SK-N-SH (cell line): ENCODE measurements at regions not wholly inside any gene's neighbourhood (a gene's known extent, or its start where the extent isn't known, plus 50 kb on each side); places are given as distances from the start of the nearest gene placed in this dataset.

ENCODE experiments used
- CTCF ChIA-PET: fragments of 300-600, 350-600 bp; formaldehyde crosslinking; extraction: SDS; loops from one replicate; lab custom pipeline; 2021; lab: Yijun Ruan, JAX
- POLR2A ChIA-PET: fragments of 350-600 bp; sonication (Branson Sonifier 250); formaldehyde crosslinking; extraction: SDS; loops from one replicate; lab custom pipeline; 2020; ENCODE audit warnings: antibody characterized with exemption, inconsistent platforms; lab: Yijun Ruan, JAX
- DNase-seq: peaks from one replicate; pipeline ENCODE4 v3.0.0; 2012
- H2AFZ ChIP-seq: fragments of 200-600 bp; sonication (generic); 2 replicates; pipeline ENCODE4 v1.8.1; 2016; ENCODE audit warnings: antibody characterized with exemption, mild to moderate bottlenecking, low read depth
- H3F3A ChIP-seq: fragments of 200-600 bp; sonication (generic); replicated peaks from 2 replicates; pipeline ENCODE3; 2016; ENCODE audit warnings: antibody characterized with exemption, mild to moderate bottlenecking; ENCODE audit not compliant: insufficient read depth
- H3K27ac ChIP-seq, 2 experiments: fragments of 200-500 bp in 1 of 2; fragments of 200-600 bp in 1 of 2; sonication (Bioruptor generic) in 1 of 2; sonication (generic), shearing (Covaris generic) in 1 of 2; 2 replicates each; pipeline versions ENCODE4 v1.5.1 to v1.6.1; 2014 to 2016; ENCODE audit warnings: low read depth in 2 of 2, inconsistent platforms in 1 of 2, low read length in 1 of 2, mild to moderate bottlenecking in 1 of 2, mixed read lengths in 1 of 2
- H3K27me3 ChIP-seq: fragments of 200-600 bp; sonication (generic), shearing (Covaris generic); 2 replicates; pipeline ENCODE4 v1.6.1; 2016; ENCODE audit warnings: mixed run types; ENCODE audit not compliant: insufficient read depth
- H3K36me3 ChIP-seq, 2 experiments: fragments of 200-500 bp in 1 of 2; fragments of 200-600 bp in 1 of 2; sonication (Bioruptor generic) in 1 of 2; sonication (generic) in 1 of 2; replicated peaks in 1 of 2; 2 replicates each; pipeline versions ENCODE3 to v1.5.1; 2014 to 2016; ENCODE audit warnings: low read length in 1 of 2, mild to moderate bottlenecking in 1 of 2; ENCODE audit not compliant: insufficient read depth in 2 of 2, control insufficient read depth in 1 of 2
- H3K4me1 ChIP-seq, 2 experiments: fragments of 200-500 bp in 1 of 2; fragments of 200-600 bp in 1 of 2; sonication (Bioruptor generic) in 1 of 2; sonication (generic), shearing (Covaris generic) in 1 of 2; 2 replicates each; pipeline versions ENCODE4 v1.5.1 to v1.6.1; 2014 to 2016; ENCODE audit warnings: low read depth in 1 of 2, low read length in 1 of 2, mixed run types in 1 of 2; ENCODE audit not compliant: insufficient read depth in 2 of 2, control insufficient read depth in 1 of 2
- H3K4me2 ChIP-seq: fragments of 200-600 bp; sonication (generic), shearing (Covaris generic); 2 replicates; pipeline ENCODE4 v1.6.1; 2017; ENCODE audit warnings: mixed run types
- H3K4me3 ChIP-seq, 2 experiments: fragments of 200-500 bp in 1 of 2; fragments of 200-600 bp in 1 of 2; sonication (Bioruptor generic) in 1 of 2; sonication (generic), shearing (Covaris generic) in 1 of 2; 2 replicates each; pipeline versions ENCODE4 v1.5.1 to v1.8.1; 2014 to 2016; ENCODE audit warnings: low read depth in 2 of 2, inconsistent platforms in 1 of 2, low read length in 1 of 2, mild to moderate bottlenecking in 1 of 2, mixed read lengths in 1 of 2, moderate library complexity in 1 of 2
- H3K79me2 ChIP-seq: fragments of 200-600 bp; sonication (generic); 2 replicates; pipeline ENCODE4 v1.8.1; 2017; ENCODE audit warnings: mild to moderate bottlenecking; ENCODE audit not compliant: insufficient read depth
- H3K9ac ChIP-seq: fragments of 200-600 bp; sonication (generic); 2 replicates; pipeline ENCODE4 v1.6.1; 2017; ENCODE audit warnings: mixed run types
- H3K9me2 ChIP-seq: fragments of 200-600 bp; sonication (generic); 2 replicates; pipeline ENCODE4 v1.6.1; 2017; ENCODE audit warnings: mixed run types
- H3K9me3 ChIP-seq: fragments of 200-600 bp; sonication (generic); 2 replicates; pipeline ENCODE4 v1.6.1; 2017; ENCODE audit warnings: mixed run types, mild to moderate bottlenecking, moderate library complexity
- H4K20me1 ChIP-seq: fragments of 200-600 bp; sonication (generic); 2 replicates; pipeline ENCODE4 v1.6.1; 2017; ENCODE audit warnings: mild to moderate bottlenecking, mixed run types; ENCODE audit not compliant: insufficient read depth
- ELF1 ChIP-seq: IDR thresholded peaks from 2 replicates; pipeline ENCODE4 v1.4.0; 2012
- EZH2phosphoT487 ChIP-seq: fragments of 200-600 bp; sonication (generic); IDR thresholded peaks from 2 replicates; pipeline ENCODE4 v1.6.1; 2017; ENCODE audit warnings: low read depth, mixed run types, mild to moderate bottlenecking, antibody characterized with exemption, moderate library complexity, borderline replicate concordance
- FOXJ3 ChIP-seq: sonication (generic); formaldehyde crosslinking; IDR thresholded peaks from 2 replicates; pipeline ENCODE4 v1.5.1; 2020; ENCODE audit warnings: mild to moderate bottlenecking, missing genetic modification reagents
- FOXM1 ChIP-seq: IDR thresholded peaks from 2 replicates; pipeline ENCODE4 v1.4.0; 2012; ENCODE audit warnings: low read depth, mild to moderate bottlenecking
- JUND ChIP-seq: IDR thresholded peaks from 2 replicates; pipeline ENCODE4 v1.4.0; 2012
- MAX ChIP-seq: IDR thresholded peaks from 2 replicates; pipeline ENCODE4 v1.4.0; 2012; ENCODE audit warnings: low read depth
- MXI1 ChIP-seq: IDR thresholded peaks from 2 replicates; pipeline ENCODE4 v1.6.1; 2012; ENCODE audit warnings: mild to moderate bottlenecking, low read depth, low read length, improper control_type of control experiment
- RAD21 ChIP-seq: IDR thresholded peaks from 2 replicates; pipeline ENCODE4 v1.6.1; 2012; ENCODE audit warnings: mild to moderate bottlenecking, low read length
- REST ChIP-seq: IDR thresholded peaks from 2 replicates; pipeline ENCODE4 v1.6.1; 2012; ENCODE audit warnings: mild to moderate bottlenecking, low read depth, low read length, moderate library complexity
- RFX5 ChIP-seq: IDR thresholded peaks from 2 replicates; pipeline ENCODE4 v1.6.1; 2012; ENCODE audit warnings: mild to moderate bottlenecking, improper control_type of control experiment, low read length
- TCF12 ChIP-seq: IDR thresholded peaks from 2 replicates; pipeline ENCODE4 v1.4.0; 2012
- WGBS: methylation state at CpG from one replicate; pipeline ENCODE4 v1.1.6; 2017; ENCODE audit warnings: low lambda C conversion rate; 5-methylcytosine and 5-hydroxymethylcytosine counted together
- TF ChIP-seq, protein P1 (sequence below): fragments of 150-350 bp; IDR thresholded peaks from 2 replicates; pipeline ENCODE4 v1.6.1; 2017; ENCODE audit warnings: antibody characterized with exemption, low read length, low read depth, borderline replicate concordance
- TF ChIP-seq, protein P2 (sequence below): IDR thresholded peaks from 2 replicates; pipeline ENCODE4 v1.4.0; 2012; ENCODE audit warnings: low read depth, borderline replicate concordance

DNA sequence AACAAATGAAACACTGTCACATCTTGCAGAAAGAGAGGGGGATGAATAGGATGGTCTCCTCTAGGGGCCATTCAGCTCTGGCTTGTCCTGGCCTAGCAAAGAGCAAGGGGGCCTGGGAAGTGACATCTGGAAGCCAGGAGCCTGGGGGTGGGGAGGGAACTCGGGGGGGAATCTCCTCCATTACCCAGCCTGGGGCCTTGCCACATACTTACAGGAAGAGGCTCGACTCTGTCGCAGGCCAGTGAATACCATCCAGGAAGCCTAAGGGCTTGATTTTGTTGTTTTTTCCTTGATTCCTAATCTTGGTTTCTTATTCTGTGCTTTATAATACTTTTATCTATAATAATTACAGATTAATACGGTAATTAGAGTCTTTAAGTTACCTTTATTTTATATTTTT, 797.5 kb upstream of the ID2 start (continued):
- TF ChIP-seq REST (no peak), ELF1 (no peak), FOXM1 (no peak)
- TF ChIP-seq, protein P1, sequence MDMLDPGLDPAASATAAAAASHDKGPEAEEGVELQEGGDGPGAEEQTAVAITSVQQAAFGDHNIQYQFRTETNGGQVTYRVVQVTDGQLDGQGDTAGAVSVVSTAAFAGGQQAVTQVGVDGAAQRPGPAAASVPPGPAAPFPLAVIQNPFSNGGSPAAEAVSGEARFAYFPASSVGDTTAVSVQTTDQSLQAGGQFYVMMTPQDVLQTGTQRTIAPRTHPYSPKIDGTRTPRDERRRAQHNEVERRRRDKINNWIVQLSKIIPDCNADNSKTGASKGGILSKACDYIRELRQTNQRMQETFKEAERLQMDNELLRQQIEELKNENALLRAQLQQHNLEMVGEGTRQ = no peak

GRCh38 chr2:7886666-7887065, 795.2 kb upstream of the ID2 start:
- CTCF ChIA-PET = interaction anchor here (1.4 kb wide), 1 partner anchor 10 kb away, joined by 4 read pairs; no protein-coding TSS in a partner anchor
- Histone ChIP-seq H3K36me3 (no peaks in the 10 kb centered on the region), H3K9me2 (no peaks in the 10 kb centered on the region), H3K4me1 (peaks cover 0 to 3% of the 10 kb centered on the region in 2 experiments; a peak in 1 of 4 replicates), H3K4me2 (no peak overlapping the region), H3K27me3 (no peaks in the 10 kb centered on the region), H3K4me3 (no peak overlapping the region), H3K9ac (no peak overlapping the region), H3K9me3 (no peaks in the 10 kb centered on the region), H4K20me1 (no peaks in the 10 kb centered on the region), H2AFZ (no peak overlapping the region), H3K79me2 (no peaks in the 10 kb centered on the region), H3F3A (no peaks in the 10 kb centered on the region), H3K27ac (no peak overlapping the region)
- 70% methylated on average over 2 of the region's 2 CpGs for WGBS
- TF ChIP-seq RAD21 (no peak), TCF12 (no peak), EZH2phosphoT487 (no peak), JUND (no peak), FOXM1 (no peak)
- POLR2A ChIA-PET = no interaction called here
- no peak for DNase-seq

GRCh38 chr2:7887441-7887840, 794.4 kb upstream of the ID2 start:
- Histone ChIP-seq H3K4me1 (peaks cover 0 to 3% of the 10 kb centered on the region in 2 experiments; a peak in 1 of 4 replicates), H3F3A (no peaks in the 10 kb centered on the region), H3K9me2 (no peaks in the 10 kb centered on the region), H3K4me3 (no peak overlapping the region), H3K36me3 (no peaks in the 10 kb centered on the region), H3K9me3 (no peaks in the 10 kb centered on the region), H2AFZ (no peak overlapping the region), H3K9ac (no peak overlapping the region), H3K27ac (no peak overlapping the region), H4K20me1 (no peaks in the 10 kb centered on the region), H3K79me2 (no peaks in the 10 kb centered on the region), H3K27me3 (no peaks in the 10 kb centered on the region), H3K4me2 (no peak overlapping the region)
- ChIA-PET CTCF (interaction anchor here (0.6 to 0.8 kb wide), 2 partner anchors 40 to 791 kb away, joined by 3 to 4 read pairs; no protein-coding TSS in a partner anchor), POLR2A (no interaction called here)
- no peak for DNase-seq
- 73% methylated on average over 7 of the region's 7 CpGs for WGBS
- no peak for TF ChIP-seq FOXJ3 (CRISPR knock-in tag)
- no peak for TF ChIP-seq REST
- TF ChIP-seq MXI1 = no peak
- TF ChIP-seq, protein P2, sequence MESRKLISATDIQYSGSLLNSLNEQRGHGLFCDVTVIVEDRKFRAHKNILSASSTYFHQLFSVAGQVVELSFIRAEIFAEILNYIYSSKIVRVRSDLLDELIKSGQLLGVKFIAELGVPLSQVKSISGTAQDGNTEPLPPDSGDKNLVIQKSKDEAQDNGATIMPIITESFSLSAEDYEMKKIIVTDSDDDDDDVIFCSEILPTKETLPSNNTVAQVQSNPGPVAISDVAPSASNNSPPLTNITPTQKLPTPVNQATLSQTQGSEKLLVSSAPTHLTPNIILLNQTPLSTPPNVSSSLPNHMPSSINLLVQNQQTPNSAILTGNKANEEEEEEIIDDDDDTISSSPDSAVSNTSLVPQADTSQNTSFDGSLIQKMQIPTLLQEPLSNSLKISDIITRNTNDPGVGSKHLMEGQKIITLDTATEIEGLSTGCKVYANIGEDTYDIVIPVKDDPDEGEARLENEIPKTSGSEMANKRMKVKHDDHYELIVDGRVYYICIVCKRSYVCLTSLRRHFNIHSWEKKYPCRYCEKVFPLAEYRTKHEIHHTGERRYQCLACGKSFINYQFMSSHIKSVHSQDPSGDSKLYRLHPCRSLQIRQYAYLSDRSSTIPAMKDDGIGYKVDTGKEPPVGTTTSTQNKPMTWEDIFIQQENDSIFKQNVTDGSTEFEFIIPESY = no peak
- TF ChIP-seq MAX = no peak
- no peak for TF ChIP-seq RFX5
